B cell (primary cell): ENCODE measurements at regions not wholly inside any gene's neighbourhood (a gene's known extent, or its start where the extent isn't known, plus 50 kb on each side); places are given as distances from the start of the nearest gene placed in this dataset.

Source experiments
- ATAC-seq: fragments of 200-7000 bp; cut with Tn5 transposase; one replicate; pipeline ENCODE4 v1.10.0; 2021; ENCODE audit warnings: low read depth, mild to moderate bottlenecking, moderate number of reproducible peaks, moderate library complexity
- CTCF ChIA-PET: fragments of 350-600 bp; sonication (Branson Sonifier 250); formaldehyde crosslinking; loops from one replicate; lab custom pipeline; 2021; ENCODE audit warnings: antibody characterized with exemption, inconsistent platforms; lab: Charles Lee
- POLR2A ChIA-PET: fragments of 350-600 bp; sonication (Branson Sonifier 250); formaldehyde crosslinking; loops from one replicate; lab custom pipeline; 2021; ENCODE audit warnings: antibody characterized with exemption; lab: Charles Lee
- DNase-seq: peaks from one replicate; pipeline ENCODE4 v3.0.0; 2013
- H2AFZ ChIP-seq: 2 replicates; pipeline ENCODE4 v1.6.1; 2012; ENCODE audit warnings: mild to moderate bottlenecking, low read depth, low read length; ENCODE audit not compliant: insufficient read depth, poor library complexity, severe bottlenecking
- H3K27ac ChIP-seq, 2 donors: 1 replicate in 1 of 2; 2 replicates in 1 of 2; pipeline ENCODE4 v1.5.1; 2012 to 2013; ENCODE audit warnings: low read length in 2 of 2, mild to moderate bottlenecking in 2 of 2, moderate library complexity in 1 of 2
- H3K27me3 ChIP-seq, 4 experiments: fragments of 200-600 bp in 1 of 4; sonication (generic) in 1 of 4; replicated peaks in 1 of 4; 1 replicate in 2 of 4; 2 replicates in 2 of 4; pipeline versions ENCODE4 v1.6.1 to v1.7.0; 2013 to 2016; ENCODE audit warnings: low read length in 3 of 4, mild to moderate bottlenecking in 2 of 4, mixed read lengths in 1 of 4, moderate library complexity in 1 of 4; ENCODE audit not compliant: insufficient read depth in 4 of 4, control insufficient read depth in 3 of 4; ENCODE audit errors: control extremely low read depth in 1 of 4
- H3K36me3 ChIP-seq, 2 experiments: replicated peaks in 1 of 2; 1 replicate in 1 of 2; 2 replicates in 1 of 2; pipeline versions ENCODE4 v1.6.1 to v1.7.1; 2013; ENCODE audit warnings: low read length in 1 of 2; ENCODE audit not compliant: insufficient read depth in 2 of 2, control insufficient read depth in 1 of 2; ENCODE audit errors: control extremely low read depth in 1 of 2, extremely low read depth in 1 of 2
- H3K4me1 ChIP-seq, 2 donors: fragments of 200-600 bp in 1 of 2; sonication (generic) in 1 of 2; 1 replicate in 1 of 2; 2 replicates in 1 of 2; pipeline versions ENCODE4 v1.5.1 to v1.6.1; 2013 to 2017; ENCODE audit warnings: low read length in 2 of 2; ENCODE audit not compliant: control insufficient read depth in 2 of 2, insufficient read depth in 2 of 2
- H3K4me2 ChIP-seq: replicated peaks from 2 replicates; pipeline ENCODE3; 2012; ENCODE audit warnings: mild to moderate bottlenecking, low read depth, low read length; ENCODE audit not compliant: poor library complexity, severe bottlenecking
- H3K4me3 ChIP-seq, 5 experiments: fragments of 200-600 bp in 1 of 5; sonication (generic) in 1 of 5; 1 replicate in 3 of 5; 2 replicates in 2 of 5; pipeline versions ENCODE4 v1.5.1 to v1.7.0; 2011 to 2016; ENCODE audit warnings: low read length in 4 of 5, mild to moderate bottlenecking in 4 of 5, low read depth in 2 of 5, control low read depth in 1 of 5, moderate library complexity in 1 of 5; ENCODE audit not compliant: insufficient read depth in 1 of 5; ENCODE audit errors: control extremely low read depth in 1 of 5, extremely low read depth in 1 of 5
- H3K79me2 ChIP-seq: fragments of 200-600 bp; sonication (generic); one replicate; pipeline ENCODE4 v1.6.0; 2016; ENCODE audit warnings: low read length; ENCODE audit not compliant: control insufficient read depth, insufficient read depth
- H3K9ac ChIP-seq: fragments of 200-600 bp; sonication (generic); 2 replicates; pipeline ENCODE4 v1.6.1; 2017; ENCODE audit warnings: mild to moderate bottlenecking, low read length, moderate library complexity
- H3K9me3 ChIP-seq, 3 donors: one replicate each; pipeline versions ENCODE4 v1.6.1 to v1.7.1; 2013; ENCODE audit warnings: low read length in 2 of 3; ENCODE audit not compliant: control insufficient read depth in 2 of 3, insufficient read depth in 1 of 3; ENCODE audit errors: control extremely low read depth in 1 of 3
- H4K20me1 ChIP-seq: 2 replicates; pipeline ENCODE4 v1.6.0; 2012; ENCODE audit warnings: mild to moderate bottlenecking, low read length; ENCODE audit not compliant: insufficient read depth, control insufficient read depth, poor library complexity, severe bottlenecking
- H3K27ac Mint-ChIP-seq: one replicate; pipeline ENCODE4 v1.8.0; 2021; ENCODE audit warnings: mixed read lengths
- H3K27me3 Mint-ChIP-seq: one replicate; pipeline ENCODE4 v1.8.0; 2021; ENCODE audit warnings: mixed read lengths
- H3K4me1 Mint-ChIP-seq: one replicate; pipeline ENCODE4 v1.8.0; 2021; ENCODE audit warnings: mixed read lengths
- H3K4me3 Mint-ChIP-seq: one replicate; pipeline ENCODE4 v1.8.0; 2021; ENCODE audit warnings: mixed read lengths
- H3K9me3 Mint-ChIP-seq: one replicate; pipeline ENCODE4 v1.8.0; 2022; ENCODE audit warnings: mixed read lengths; ENCODE audit not compliant: insufficient read depth
- EZH2 ChIP-seq: IDR thresholded peaks from 2 replicates; pipeline ENCODE4 v1.6.1; 2012; ENCODE audit warnings: borderline replicate concordance, low read depth, mild to moderate bottlenecking, moderate library complexity, low read length; ENCODE audit not compliant: insufficient read depth, poor library complexity, severe bottlenecking
- intact Hi-C: fragments of 100-400 bp; cut with micrococcal nuclease; formaldehyde crosslinking; loops from one replicate; pipeline ENCODE4 v1.10.0; 2022
- TF ChIP-seq, protein P1 (sequence below): fragments of 200-600 bp; IDR thresholded peaks from one replicate; pipeline ENCODE4 v1.8.0; 2022; ENCODE audit warnings: antibody characterized with exemption, mild to moderate bottlenecking

DNA sequence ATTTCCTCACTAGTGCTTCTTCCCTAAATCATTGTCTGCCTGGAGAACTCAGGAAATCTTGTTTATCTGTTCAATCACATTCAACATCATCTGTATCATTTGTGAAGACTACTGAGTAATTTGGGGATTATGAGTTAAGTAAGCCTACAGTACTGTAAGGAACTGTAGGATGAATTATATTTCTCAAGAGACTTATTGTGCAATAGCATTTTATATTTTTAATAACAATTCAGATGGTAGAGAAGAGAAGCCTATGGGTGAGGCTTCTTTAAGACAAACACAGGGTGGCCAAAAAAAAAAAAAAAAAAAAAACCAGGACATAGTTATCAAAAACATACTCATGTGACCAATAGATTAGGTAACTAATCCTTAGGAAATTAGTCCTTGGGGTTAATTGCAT, 282.7 kb downstream of the FAM181B start:
- H3K9ac ChIP-seq, result no peak overlapping the region
- intact Hi-C loops, result no loop called here

DNA sequence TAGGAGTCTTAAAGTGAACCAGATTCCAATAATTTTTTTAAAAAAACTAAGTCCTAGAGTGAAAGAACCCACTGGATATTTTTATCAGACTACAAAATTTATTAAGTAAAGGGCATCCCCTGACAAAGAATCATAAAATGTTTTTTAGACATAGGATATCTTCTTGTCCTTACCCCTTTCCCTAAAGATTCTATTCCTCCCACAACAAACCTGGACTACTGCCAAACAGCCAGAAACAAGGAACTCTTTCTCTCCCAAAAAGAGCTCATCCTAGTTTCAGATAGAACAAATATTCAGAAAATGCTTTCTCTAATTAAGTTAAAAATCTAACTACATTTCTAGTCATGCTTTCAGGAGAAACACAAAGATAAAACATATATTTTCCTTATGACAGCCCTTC, 327.1 kb downstream of the FAM181B start:
- no peak overlapping the region for H3K27ac Mint-ChIP-seq
- Histone ChIP-seq H3K27ac (no peak overlapping the region), H3K4me3 (no peak overlapping the region), H3K4me1 (no peaks in the 10 kb centered on the region), H4K20me1 (no peaks in the 10 kb centered on the region), H3K9me3 (peaks cover 0 to 11% (median 0%) of the 10 kb centered on the region in 3 donors), H3K79me2 (no peaks in the 10 kb centered on the region), H3K27me3 (no peaks in the 10 kb centered on the region), H3K4me2 (no peak overlapping the region), H2AFZ (no peak overlapping the region), H3K36me3 (no peaks in the 10 kb centered on the region), H3K9ac (no peak overlapping the region)
- H3K4me1 Mint-ChIP-seq, result no peaks in the 10 kb centered on the region
- ChIA-PET POLR2A (no interaction called here), CTCF (no interaction called here)
- ATAC-seq (no peak), DNase-seq (no peak)
- no peak overlapping the region for H3K4me3 Mint-ChIP-seq
- H3K27me3 Mint-ChIP-seq, result no peaks in the 10 kb centered on the region
- H3K9me3 Mint-ChIP-seq, result no peaks in the 10 kb centered on the region
- no peak for TF ChIP-seq EZH2
- TF ChIP-seq, protein P1, sequence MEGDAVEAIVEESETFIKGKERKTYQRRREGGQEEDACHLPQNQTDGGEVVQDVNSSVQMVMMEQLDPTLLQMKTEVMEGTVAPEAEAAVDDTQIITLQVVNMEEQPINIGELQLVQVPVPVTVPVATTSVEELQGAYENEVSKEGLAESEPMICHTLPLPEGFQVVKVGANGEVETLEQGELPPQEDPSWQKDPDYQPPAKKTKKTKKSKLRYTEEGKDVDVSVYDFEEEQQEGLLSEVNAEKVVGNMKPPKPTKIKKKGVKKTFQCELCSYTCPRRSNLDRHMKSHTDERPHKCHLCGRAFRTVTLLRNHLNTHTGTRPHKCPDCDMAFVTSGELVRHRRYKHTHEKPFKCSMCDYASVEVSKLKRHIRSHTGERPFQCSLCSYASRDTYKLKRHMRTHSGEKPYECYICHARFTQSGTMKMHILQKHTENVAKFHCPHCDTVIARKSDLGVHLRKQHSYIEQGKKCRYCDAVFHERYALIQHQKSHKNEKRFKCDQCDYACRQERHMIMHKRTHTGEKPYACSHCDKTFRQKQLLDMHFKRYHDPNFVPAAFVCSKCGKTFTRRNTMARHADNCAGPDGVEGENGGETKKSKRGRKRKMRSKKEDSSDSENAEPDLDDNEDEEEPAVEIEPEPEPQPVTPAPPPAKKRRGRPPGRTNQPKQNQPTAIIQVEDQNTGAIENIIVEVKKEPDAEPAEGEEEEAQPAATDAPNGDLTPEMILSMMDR, result no peak
- intact Hi-C loops, result no loop called here

More for the DNA sequence above, 282.7 kb downstream of the FAM181B start:
- no peaks in the 10 kb centered on the region for H3K79me2 ChIP-seq
- H3K27ac Mint-ChIP-seq, result no peak overlapping the region
- H3K27ac ChIP-seq, result no peak overlapping the region
- POLR2A ChIA-PET, result no interaction called here
- H3K27me3 ChIP-seq, result no peaks in the 10 kb centered on the region
- H3K27me3 Mint-ChIP-seq, result no peaks in the 10 kb centered on the region
- TF ChIP-seq, protein P1, result no peak
- no peak for TF ChIP-seq EZH2
- H3K36me3 ChIP-seq, result no peaks in the 10 kb centered on the region
- no peaks in the 10 kb centered on the region for H3K4me1 ChIP-seq
- H3K4me3 ChIP-seq, result no peak overlapping the region
- DNase-seq (no peak), ATAC-seq (no peak)
- no peaks in the 10 kb centered on the region for H4K20me1 ChIP-seq
- no peak overlapping the region for H2AFZ ChIP-seq
- H3K9me3 ChIP-seq, result no peaks in the 10 kb centered on the region
- H3K4me1 Mint-ChIP-seq, result no peaks in the 10 kb centered on the region
- H3K4me3 Mint-ChIP-seq, result no peak overlapping the region
- no peak overlapping the region for H3K4me2 ChIP-seq
- no peaks in the 10 kb centered on the region for H3K9me3 Mint-ChIP-seq
- CTCF ChIA-PET, result no interaction called here
